ENCODE measurements at regions not wholly inside any gene's neighbourhood (a gene's known extent, or its start where the extent isn't known, plus 50 kb on each side); places are given as distances from the start of the nearest gene placed in this dataset.

GRCh38 chr3:6165951-6166350 lies 695.0 kb upstream of the GRM7 start:
- TF ChIP-seq CTCF (IDR thresholded peaks at IDR 0.05; ENCODE audit: extremely low read depth in 1 of 2, insufficient read depth in 1 of 2, low read depth in 1 of 2, low read length in 2 of 2) (no peak), EZH2 (IDR thresholded peaks at IDR 0.05; ENCODE audit: borderline replicate concordance, low read depth, low read length, severe bottlenecking) (no peak), POLR2A (IDR thresholded peaks at IDR 0.05; ENCODE audit: low read depth, low read length) (no peak), POLR2AphosphoS5 (IDR thresholded peaks at IDR 0.05; ENCODE audit: insufficient read depth, low read depth, low read length) (no peak), MYC (IDR thresholded peaks at IDR 0.05; ENCODE audit: low read depth, low read length) (no peak), JUN (IDR thresholded peaks at IDR 0.05; ENCODE audit: borderline replicate concordance, insufficient read depth, insufficient read length, low read depth) (no peak)

Measured in endothelial cell of umbilical vein (primary cell).